HG03139 (cell line): ENCODE measurements at regions not wholly inside any gene's neighbourhood (a gene's known extent, or its start where the extent isn't known, plus 50 kb on each side); places are given as distances from the start of the nearest gene placed in this dataset.
A peak's percentile ranks its signal among the peaks of the same experiment; 100 is the strongest.
"Not testable (repeated sequence)": the region's sequence is repeated elsewhere in the genome, so short reads cannot be mapped to it uniquely, and the experiment has no call there.

Source experiments
- ATAC-seq: cut with Tn5 transposase; IDR thresholded peaks from one replicate; pipeline ENCODE4 v1.9.1; 2021; ENCODE audit not compliant: unreplicated experiment

DNA sequence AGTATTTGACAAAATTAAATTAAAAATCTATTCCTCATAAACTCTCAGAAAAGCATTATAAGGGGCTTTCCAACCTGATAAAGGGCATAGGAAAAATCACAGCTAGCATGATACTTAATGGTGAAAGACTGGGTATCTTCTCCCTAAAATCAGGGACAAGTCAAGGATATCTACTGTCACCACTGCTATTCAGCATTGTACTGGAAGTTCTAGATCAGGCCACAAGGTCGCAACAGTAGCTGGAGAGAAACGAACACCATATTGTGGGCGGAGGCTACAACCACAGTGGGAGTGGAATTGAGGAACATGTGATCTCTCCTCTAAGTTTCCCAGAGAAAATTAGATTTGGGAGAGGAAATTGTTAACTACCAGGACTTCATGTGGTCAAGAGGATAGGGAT lies 70.0 kb upstream of the NAMPT start:
- ATAC-seq: no peak

GRCh38 chr7:106353944-106354343 lies 69.2 kb upstream of the NAMPT start:
- ATAC-seq: no peak

DNA sequence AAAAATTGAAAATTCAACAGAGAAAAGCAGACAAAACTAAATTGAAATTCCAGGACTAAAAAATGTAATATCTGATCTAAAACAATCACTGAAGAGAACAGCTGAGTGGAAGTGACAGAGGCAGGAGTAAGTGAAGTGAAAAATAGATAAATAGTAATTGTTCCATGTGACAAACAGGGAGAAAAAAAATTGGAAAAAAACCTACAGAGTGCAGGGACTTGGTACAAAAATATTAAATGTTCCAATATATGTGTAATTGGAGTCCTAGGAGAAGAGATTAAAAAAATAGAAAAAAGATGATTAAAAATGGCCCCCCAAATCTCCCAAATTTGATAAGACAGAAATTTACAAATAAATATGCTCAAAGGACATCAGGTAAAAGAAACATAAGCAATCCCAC lies 63.4 kb upstream of the NAMPT start:
- ATAC-seq: no peak

DNA sequence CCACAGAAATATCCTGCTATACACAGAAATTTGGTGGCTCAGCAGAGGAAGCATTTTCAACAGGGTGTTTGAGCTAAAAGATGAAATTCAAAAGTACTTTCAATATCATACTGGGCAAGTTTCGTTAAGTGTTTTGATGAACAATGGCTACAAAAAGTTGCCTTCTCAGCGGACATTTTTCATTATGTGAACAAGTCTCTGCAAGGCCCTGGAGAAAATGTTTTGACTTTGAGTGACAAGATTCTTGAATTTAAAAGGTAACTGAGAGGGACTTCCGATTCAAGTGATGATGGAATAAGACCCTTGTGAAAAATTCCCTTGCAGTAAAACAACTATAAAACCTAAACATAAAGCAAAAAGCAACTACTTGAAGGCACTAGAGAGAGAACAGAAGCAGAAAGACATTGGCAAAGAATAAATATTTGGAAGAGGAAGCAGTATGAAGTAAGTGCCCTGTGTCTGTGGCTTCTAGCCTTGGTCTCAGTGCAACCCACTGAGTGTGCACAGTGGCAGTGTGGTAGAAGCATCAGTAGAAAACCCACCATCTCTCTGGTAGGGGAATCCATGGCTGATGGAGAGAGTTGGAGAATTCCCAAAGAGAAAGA lies 62.5 kb upstream of the NAMPT start:
- ATAC-seq: no peak

GRCh38 chr7:106346678-106347217 lies 62.0 kb upstream of the NAMPT start:
- ATAC-seq: peak; percentile 62

GRCh38 chr7:106346167-106346677 lies 61.4 kb upstream of the NAMPT start:
- ATAC-seq: no peak

DNA sequence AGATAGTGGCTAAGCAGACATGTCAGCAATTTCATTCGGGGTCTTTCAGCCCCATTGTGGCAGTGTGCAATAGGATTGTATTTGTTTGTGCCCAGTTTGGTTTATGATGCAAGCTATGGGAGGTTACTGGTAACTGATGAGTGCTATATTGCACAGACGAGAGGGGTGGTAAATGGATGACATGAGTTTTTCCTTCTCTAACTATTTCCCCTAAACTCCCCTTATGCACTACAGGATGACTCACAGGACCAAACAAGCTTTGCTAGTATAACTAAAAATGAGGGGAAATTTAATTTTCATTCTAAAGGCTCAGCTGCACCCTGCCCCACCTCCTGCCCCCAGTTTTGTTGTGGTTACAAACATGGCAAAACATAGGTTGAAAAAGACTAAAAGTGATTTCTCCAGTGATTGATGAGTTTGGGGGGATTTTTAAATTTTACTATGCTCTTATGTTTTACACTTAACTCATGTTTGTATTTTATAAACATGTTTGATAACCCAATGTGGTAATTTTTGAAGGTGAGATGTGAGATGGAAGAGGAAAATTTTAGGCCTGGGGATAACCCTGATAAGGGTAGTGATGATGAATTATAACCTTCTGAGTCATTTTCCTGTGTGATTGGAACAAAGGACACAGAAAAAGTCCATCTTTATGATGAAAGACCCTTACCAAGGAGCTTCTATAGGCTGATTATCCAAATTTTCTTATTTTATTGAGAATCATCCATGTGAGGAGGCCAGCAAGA lies 60.8 kb upstream of the NAMPT start:
- ATAC-seq: no peak

DNA sequence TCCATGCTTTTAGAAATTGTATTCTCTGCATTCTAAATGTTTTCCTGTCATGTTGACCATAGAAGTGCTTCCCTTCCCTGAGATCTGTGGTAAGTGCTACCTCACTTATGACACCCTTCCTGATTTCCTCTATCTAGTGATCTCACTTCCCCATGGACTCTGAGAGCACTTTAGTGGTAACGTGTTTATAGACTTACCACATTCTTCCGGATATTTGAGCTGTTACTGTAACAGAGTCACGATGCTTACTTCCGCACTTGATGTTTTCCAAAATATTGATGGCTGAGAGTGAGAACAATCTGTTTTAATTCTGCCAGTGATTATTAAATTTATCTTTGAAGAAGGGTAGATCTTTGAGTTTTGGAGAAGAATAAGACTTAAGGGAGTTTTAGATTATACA lies 60.1 kb upstream of the NAMPT start:
- ATAC-seq: no peak

DNA sequence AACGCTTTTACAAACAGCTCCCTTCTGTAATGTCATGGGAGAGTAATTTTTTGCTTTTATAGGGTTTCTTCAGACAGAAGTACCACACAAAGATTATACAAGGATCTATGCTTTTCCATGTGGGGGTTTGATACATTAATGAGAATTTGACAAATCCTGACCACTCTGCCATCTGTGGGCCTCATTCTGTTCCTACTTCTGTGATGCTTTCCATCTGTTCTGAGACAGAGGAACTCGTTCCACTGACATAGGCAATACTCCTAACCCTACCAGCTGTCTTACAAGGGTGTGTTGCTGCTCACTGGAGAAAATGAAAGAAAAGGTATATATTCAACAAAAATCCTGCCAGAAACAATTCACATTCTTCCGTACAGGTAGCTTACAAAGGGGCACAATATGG lies 59.4 kb upstream of the NAMPT start:
- no peak for ATAC-seq

GRCh38 chr7:106342049-106342448 lies 57.3 kb upstream of the NAMPT start:
- ATAC-seq: not testable (repeated sequence)

DNA sequence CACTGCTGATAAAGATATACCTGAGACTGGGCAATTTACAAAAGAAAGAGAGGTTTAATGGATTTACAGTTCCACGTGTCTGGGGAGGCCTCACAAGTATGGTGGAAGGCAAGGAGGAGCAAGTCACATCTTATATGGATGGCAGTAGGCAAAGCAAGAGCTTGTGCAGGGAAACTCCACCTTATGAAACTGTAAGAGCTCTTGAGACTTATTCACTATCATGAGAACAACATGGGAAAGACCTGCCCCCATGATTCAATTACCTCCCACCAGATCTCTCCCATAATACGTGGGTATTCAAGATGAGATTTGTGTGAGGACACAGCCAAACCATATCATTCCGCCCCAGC lies 55.4 kb upstream of the NAMPT start:
- ATAC-seq: not testable (repeated sequence)

DNA sequence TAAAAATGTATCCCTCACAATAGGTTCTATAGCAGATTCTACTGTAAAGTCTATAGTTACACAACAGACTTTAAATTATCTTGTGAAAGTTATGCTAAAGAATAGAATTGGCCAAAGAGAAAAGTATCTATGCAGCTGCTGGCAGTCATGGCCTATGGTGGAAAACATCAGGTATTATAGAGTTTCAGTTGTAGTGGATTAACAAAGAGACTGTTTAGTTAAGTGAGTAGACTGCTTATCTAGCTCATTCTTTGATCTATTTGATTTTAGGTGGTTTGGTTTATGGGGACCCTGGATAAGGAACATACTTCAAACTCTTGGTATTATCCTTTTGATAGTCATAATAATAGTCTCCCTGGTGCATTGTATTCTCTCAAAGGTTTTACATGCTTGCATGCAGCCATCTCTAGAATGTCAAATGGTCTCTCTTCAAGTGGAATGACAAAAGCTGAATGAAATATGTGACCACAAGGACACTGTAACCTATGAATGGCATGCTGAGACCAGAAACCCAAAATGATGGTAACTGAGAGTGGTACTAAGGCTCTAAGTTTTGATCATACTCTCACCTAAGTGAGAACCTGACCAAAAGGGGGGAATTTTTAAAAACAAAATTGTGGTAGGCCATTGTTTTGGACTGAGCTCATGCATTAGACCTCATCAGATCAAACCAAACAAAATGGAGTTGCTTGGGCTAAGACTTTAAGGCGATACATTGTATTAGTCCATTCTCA lies 54.9 kb upstream of the NAMPT start:
- no peak for ATAC-seq

- ATAC-seq: no peak
These were observed 53.0 kb upstream of the NAMPT start for GRCh38 chr7:106337754-106338153.

GRCh38 chr7:106335814-106336213 lies 51.0 kb upstream of the NAMPT start:
- ATAC-seq: no peak
